ENCODE measurements at regions not wholly inside any gene's neighbourhood (a gene's known extent, or its start where the extent isn't known, plus 50 kb on each side); places are given as distances from the start of the nearest gene placed in this dataset.

DNA sequence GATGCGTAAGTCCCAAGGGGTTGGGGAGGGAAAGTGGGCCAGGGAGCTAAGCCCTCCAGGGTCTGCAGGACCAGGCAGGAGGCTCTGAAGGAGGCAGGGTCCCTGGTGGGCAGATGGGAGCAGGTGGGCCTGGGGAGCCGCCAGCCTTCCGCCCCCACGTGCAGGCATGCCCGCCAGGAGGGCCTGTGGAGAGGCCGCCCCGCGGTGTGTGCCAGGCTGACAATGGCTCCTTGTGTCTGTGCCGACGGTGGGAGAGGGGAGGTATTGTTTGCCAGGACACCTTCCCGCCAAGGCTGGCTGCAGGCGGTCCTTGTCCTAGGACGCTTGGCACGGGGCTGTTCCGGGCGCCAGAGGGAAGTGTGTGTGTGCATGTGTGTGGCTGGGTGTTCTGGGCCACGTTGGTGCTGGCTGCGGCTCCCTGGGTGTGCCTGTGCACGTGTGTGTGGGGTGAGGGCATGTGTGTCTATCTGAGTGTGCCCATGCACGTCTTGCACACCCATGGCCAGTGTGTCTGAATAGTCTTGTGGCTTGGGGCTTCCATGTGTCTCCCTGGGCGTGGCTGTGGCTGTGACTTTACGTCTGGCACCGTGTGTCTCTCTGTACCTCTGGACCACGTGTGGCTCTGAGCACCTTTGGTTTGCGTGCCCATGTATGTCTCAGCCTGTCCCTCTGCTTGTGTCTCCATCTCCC, 153.0 kb downstream of the CEBPB start:
- ATAC-seq, result no peak
- Histone ChIP-seq H3K27me3 (ENCODE audit: insufficient read depth in 3 of 3, low read length in 2 of 3) (no peaks in the 10 kb centered on the region), H3K4me1 (peaks cover 16% of the 10 kb centered on the region), H3K4me3 (no peak overlapping the region), H3K9me3 (no peaks in the 10 kb centered on the region), H3K27ac (no peak overlapping the region), H3K36me3 (ENCODE audit: insufficient read depth in 1 of 2, low read depth in 1 of 2) (no peaks in the 10 kb centered on the region)
- 66 to 86% (median 73%) methylated on average over 24 to 25 of the region's 25 CpGs for WGBS, 3 donors
- intact Hi-C loops (cut with DNase I), result no loop called here
- no peak for DNase-seq
- no peak for TF ChIP-seq CTCF (IDR thresholded peaks at IDR 0.05)

DNA sequence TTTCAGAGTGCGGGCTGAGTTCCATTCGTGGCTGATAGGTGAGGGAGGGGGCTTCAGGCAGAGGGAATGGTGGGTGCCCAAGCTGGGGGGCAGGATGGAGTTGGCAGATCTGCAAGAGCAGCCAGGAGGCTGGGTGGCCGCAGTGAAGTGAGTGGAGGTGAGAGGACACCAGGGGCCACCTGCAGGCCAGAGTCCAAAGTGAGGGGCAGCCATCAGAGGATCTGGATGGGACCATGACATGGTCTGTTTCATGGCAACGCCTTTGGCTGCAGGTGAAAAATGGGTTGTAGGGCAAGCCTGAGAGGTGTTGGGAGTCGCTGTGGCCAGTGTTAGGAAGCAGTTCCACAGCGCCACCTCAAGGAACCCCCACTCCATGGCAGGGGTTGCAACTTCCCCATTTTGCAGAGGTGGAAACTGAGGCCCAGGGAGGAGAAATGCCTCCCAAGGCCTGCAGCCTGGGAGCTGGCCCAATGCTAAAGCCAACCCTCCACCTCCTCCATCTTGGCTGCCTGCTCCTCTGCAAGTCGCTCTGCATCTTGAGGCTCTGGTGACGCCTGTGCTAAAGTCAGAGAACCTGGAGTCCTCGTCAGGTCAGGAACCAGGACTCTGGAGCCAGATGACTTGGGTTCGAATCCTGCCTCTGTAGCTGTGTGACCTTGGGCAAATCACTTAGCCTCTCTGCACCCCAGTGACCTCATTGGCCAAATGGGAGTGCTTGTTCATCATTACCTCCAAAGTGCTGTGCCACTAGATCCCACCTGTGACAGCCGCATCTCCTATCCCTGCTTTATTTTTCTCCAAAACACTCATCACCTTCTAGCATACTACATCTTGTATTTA, 153.8 kb downstream of the CEBPB start:
- H3K27me3 ChIP-seq (ENCODE audit: insufficient read depth in 3 of 3, low read length in 2 of 3), result no peaks in the 10 kb centered on the region
- ATAC-seq, result no peak
- H3K4me3 ChIP-seq, result no peak overlapping the region
- peaks cover 16% of the 10 kb centered on the region for H3K4me1 ChIP-seq
- DNase-seq, result no peak
- H3K36me3 ChIP-seq (ENCODE audit: insufficient read depth in 1 of 2, low read depth in 1 of 2), result no peaks in the 10 kb centered on the region
- WGBS, 3 donors, result 89 to 93% (median 91%) methylated on average over 11 of the region's 11 CpGs
- no peaks in the 10 kb centered on the region for H3K9me3 ChIP-seq
- no peak for TF ChIP-seq CTCF (IDR thresholded peaks at IDR 0.05)
- H3K27ac ChIP-seq, result no peak overlapping the region
- intact Hi-C loops (cut with DNase I), result no loop called here

DNA sequence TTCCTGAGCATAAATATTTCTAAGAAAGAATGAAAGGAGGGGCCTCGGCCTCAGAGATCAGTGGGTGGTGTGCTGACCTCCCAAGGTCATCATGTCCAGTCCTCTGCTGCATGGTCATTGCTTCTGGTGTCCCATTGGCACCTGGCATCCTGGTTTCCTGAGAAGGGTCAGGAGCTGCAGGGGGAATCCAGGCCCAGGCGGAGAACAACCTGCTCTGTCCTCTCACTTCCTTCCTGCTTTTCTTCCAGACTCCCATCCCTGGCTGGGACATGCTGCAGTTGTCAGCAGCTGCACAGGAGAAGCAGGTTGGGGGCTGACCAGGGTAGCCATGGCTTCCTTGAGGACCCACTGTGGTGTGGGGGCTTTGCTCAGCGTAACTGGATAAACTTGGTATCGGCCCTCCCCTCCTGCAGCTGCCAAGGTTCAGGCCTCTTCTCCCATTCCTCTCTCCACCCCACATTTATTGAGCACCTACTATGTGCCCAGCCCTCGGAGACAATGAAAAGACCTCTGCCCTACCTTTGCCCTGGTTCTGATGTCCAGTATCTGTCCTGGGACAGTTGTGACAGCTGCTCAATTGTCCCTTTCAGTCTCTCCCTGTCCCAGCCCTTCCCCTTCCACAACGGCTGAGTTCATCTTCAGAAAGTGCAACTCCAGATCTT, 155.2 kb downstream of the CEBPB start:
- Histone ChIP-seq H3K4me1 (peaks cover 16% of the 10 kb centered on the region), H3K9me3 (no peaks in the 10 kb centered on the region), H3K36me3 (ENCODE audit: insufficient read depth in 1 of 2, low read depth in 1 of 2) (no peaks in the 10 kb centered on the region), H3K27ac (peak overlapping the region; percentile 63), H3K4me3 (peak overlapping the region; percentile 31), H3K27me3 (ENCODE audit: insufficient read depth in 3 of 3, low read length in 2 of 3) (no peaks in the 10 kb centered on the region)
- WGBS, 3 donors, result 60 to 67% (median 64%) methylated on average over 6 of the region's 6 CpGs
- no peak for TF ChIP-seq CTCF (IDR thresholded peaks at IDR 0.05)
- peak in 2 of 4 donors; percentile 3 to 7 for ATAC-seq
- intact Hi-C loops (cut with DNase I), result no loop called here
- no peak for DNase-seq

DNA sequence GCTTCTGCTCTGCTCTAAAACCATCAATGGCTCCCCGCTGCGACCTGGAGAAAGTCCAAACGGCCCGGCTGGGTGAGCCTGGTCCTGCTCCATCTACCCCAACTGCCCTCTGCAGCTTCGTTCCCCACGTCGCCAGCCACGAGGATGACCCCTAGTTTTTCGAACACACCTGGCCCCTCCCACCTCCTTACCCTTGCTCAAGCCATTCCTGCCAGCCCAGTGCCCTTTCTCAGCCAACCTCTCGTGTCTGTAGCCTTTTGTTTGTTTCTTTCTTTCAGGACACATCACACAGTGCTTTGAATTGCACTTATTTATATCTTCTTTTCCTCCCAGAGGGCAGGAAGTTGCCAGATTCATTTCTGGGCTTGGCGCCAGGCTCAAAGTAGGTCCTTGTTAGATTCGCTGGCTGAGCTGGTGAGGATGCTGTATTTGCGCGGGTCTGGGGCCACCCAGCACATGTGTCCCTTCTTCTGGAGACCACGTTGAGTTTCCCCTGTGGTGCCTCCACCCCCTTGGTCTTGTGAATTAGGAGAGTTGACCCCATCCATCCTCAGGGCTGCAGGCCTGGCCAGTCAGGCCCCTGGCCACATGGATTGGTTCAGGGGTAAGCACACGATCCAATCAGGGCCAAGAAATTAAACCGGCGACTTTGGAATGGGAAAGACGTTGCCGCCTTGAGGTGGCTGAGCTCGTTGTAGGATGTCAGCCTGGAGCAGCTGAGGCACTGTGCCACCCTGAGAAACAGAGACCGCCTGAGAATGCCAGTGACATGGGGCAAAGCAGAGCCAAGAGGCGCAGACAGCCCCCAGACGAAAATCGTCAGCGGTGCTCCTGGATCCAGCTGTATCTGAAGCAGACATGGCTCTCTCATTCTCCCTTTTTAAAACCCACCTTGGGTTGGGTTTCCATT, 156.0 kb downstream of the CEBPB start:
- H3K27ac ChIP-seq, result peak overlapping the region; percentile 63
- DNase-seq (peak; percentile 85 to 94), ATAC-seq (peak; percentile 57 to 90 (median 80))
- no peaks in the 10 kb centered on the region for H3K27me3 ChIP-seq (ENCODE audit: insufficient read depth in 3 of 3, low read length in 2 of 3)
- no peaks in the 10 kb centered on the region for H3K36me3 ChIP-seq (ENCODE audit: insufficient read depth in 1 of 2, low read depth in 1 of 2)
- H3K4me1 ChIP-seq, result peaks cover 16% of the 10 kb centered on the region
- H3K9me3 ChIP-seq, result no peaks in the 10 kb centered on the region
- TF ChIP-seq CTCF (IDR thresholded peaks at IDR 0.05), result no peak
- H3K4me3 ChIP-seq, result peak overlapping the region; percentile 31
- 23 to 33% (median 26%) methylated on average over 26 of the region's 26 CpGs for WGBS, 3 donors
- intact Hi-C loops (cut with DNase I), result no loop called here
